SK-N-SH (cell line): ENCODE measurements at regions not wholly inside any gene's neighbourhood (a gene's known extent, or its start where the extent isn't known, plus 50 kb on each side); places are given as distances from the start of the nearest gene placed in this dataset.

Source experiments
- CTCF ChIA-PET: fragments of 300-600, 350-600 bp; formaldehyde crosslinking; extraction: SDS; loops from one replicate; lab custom pipeline; 2021; lab: Yijun Ruan, JAX
- POLR2A ChIA-PET: fragments of 350-600 bp; sonication (Branson Sonifier 250); formaldehyde crosslinking; extraction: SDS; loops from one replicate; lab custom pipeline; 2020; ENCODE audit warnings: antibody characterized with exemption, inconsistent platforms; lab: Yijun Ruan, JAX
- DNase-seq: peaks from one replicate; pipeline ENCODE4 v3.0.0; 2012
- H2AFZ ChIP-seq: fragments of 200-600 bp; sonication (generic); 2 replicates; pipeline ENCODE4 v1.8.1; 2016; ENCODE audit warnings: antibody characterized with exemption, mild to moderate bottlenecking, low read depth
- H3F3A ChIP-seq: fragments of 200-600 bp; sonication (generic); replicated peaks from 2 replicates; pipeline ENCODE3; 2016; ENCODE audit warnings: antibody characterized with exemption, mild to moderate bottlenecking; ENCODE audit not compliant: insufficient read depth
- H3K27ac ChIP-seq, 2 experiments: fragments of 200-500 bp in 1 of 2; fragments of 200-600 bp in 1 of 2; sonication (Bioruptor generic) in 1 of 2; sonication (generic), shearing (Covaris generic) in 1 of 2; 2 replicates each; pipeline versions ENCODE4 v1.5.1 to v1.6.1; 2014 to 2016; ENCODE audit warnings: low read depth in 2 of 2, inconsistent platforms in 1 of 2, low read length in 1 of 2, mild to moderate bottlenecking in 1 of 2, mixed read lengths in 1 of 2
- H3K27me3 ChIP-seq: fragments of 200-600 bp; sonication (generic), shearing (Covaris generic); 2 replicates; pipeline ENCODE4 v1.6.1; 2016; ENCODE audit warnings: mixed run types; ENCODE audit not compliant: insufficient read depth
- H3K36me3 ChIP-seq, 2 experiments: fragments of 200-500 bp in 1 of 2; fragments of 200-600 bp in 1 of 2; sonication (Bioruptor generic) in 1 of 2; sonication (generic) in 1 of 2; replicated peaks in 1 of 2; 2 replicates each; pipeline versions ENCODE3 to v1.5.1; 2014 to 2016; ENCODE audit warnings: low read length in 1 of 2, mild to moderate bottlenecking in 1 of 2; ENCODE audit not compliant: insufficient read depth in 2 of 2, control insufficient read depth in 1 of 2
- H3K4me1 ChIP-seq, 2 experiments: fragments of 200-500 bp in 1 of 2; fragments of 200-600 bp in 1 of 2; sonication (Bioruptor generic) in 1 of 2; sonication (generic), shearing (Covaris generic) in 1 of 2; 2 replicates each; pipeline versions ENCODE4 v1.5.1 to v1.6.1; 2014 to 2016; ENCODE audit warnings: low read depth in 1 of 2, low read length in 1 of 2, mixed run types in 1 of 2; ENCODE audit not compliant: insufficient read depth in 2 of 2, control insufficient read depth in 1 of 2
- H3K4me2 ChIP-seq: fragments of 200-600 bp; sonication (generic), shearing (Covaris generic); 2 replicates; pipeline ENCODE4 v1.6.1; 2017; ENCODE audit warnings: mixed run types
- H3K4me3 ChIP-seq, 2 experiments: fragments of 200-500 bp in 1 of 2; fragments of 200-600 bp in 1 of 2; sonication (Bioruptor generic) in 1 of 2; sonication (generic), shearing (Covaris generic) in 1 of 2; 2 replicates each; pipeline versions ENCODE4 v1.5.1 to v1.8.1; 2014 to 2016; ENCODE audit warnings: low read depth in 2 of 2, inconsistent platforms in 1 of 2, low read length in 1 of 2, mild to moderate bottlenecking in 1 of 2, mixed read lengths in 1 of 2, moderate library complexity in 1 of 2
- H3K79me2 ChIP-seq: fragments of 200-600 bp; sonication (generic); 2 replicates; pipeline ENCODE4 v1.8.1; 2017; ENCODE audit warnings: mild to moderate bottlenecking; ENCODE audit not compliant: insufficient read depth
- H3K9ac ChIP-seq: fragments of 200-600 bp; sonication (generic); 2 replicates; pipeline ENCODE4 v1.6.1; 2017; ENCODE audit warnings: mixed run types
- H3K9me2 ChIP-seq: fragments of 200-600 bp; sonication (generic); 2 replicates; pipeline ENCODE4 v1.6.1; 2017; ENCODE audit warnings: mixed run types
- H3K9me3 ChIP-seq: fragments of 200-600 bp; sonication (generic); 2 replicates; pipeline ENCODE4 v1.6.1; 2017; ENCODE audit warnings: mixed run types, mild to moderate bottlenecking, moderate library complexity
- H4K20me1 ChIP-seq: fragments of 200-600 bp; sonication (generic); 2 replicates; pipeline ENCODE4 v1.6.1; 2017; ENCODE audit warnings: mild to moderate bottlenecking, mixed run types; ENCODE audit not compliant: insufficient read depth
- EP300 ChIP-seq, 2 experiments: IDR thresholded peaks; 2 replicates each; pipeline versions ENCODE4 v1.4.0 to v1.6.1; 2012; ENCODE audit warnings: borderline replicate concordance in 1 of 2, low read depth in 1 of 2, low read length in 1 of 2
- EZH2phosphoT487 ChIP-seq: fragments of 200-600 bp; sonication (generic); IDR thresholded peaks from 2 replicates; pipeline ENCODE4 v1.6.1; 2017; ENCODE audit warnings: low read depth, mixed run types, mild to moderate bottlenecking, antibody characterized with exemption, moderate library complexity, borderline replicate concordance
- FOXJ3 ChIP-seq: sonication (generic); formaldehyde crosslinking; IDR thresholded peaks from 2 replicates; pipeline ENCODE4 v1.5.1; 2020; ENCODE audit warnings: mild to moderate bottlenecking, missing genetic modification reagents
- JUND ChIP-seq: IDR thresholded peaks from 2 replicates; pipeline ENCODE4 v1.4.0; 2012
- MEF2A ChIP-seq: IDR thresholded peaks from 2 replicates; pipeline ENCODE4 v1.4.0; 2012; ENCODE audit warnings: low read depth, borderline replicate concordance
- MXI1 ChIP-seq: IDR thresholded peaks from 2 replicates; pipeline ENCODE4 v1.6.1; 2012; ENCODE audit warnings: mild to moderate bottlenecking, low read depth, low read length, improper control_type of control experiment
- NFIC ChIP-seq: IDR thresholded peaks from 2 replicates; pipeline ENCODE4 v1.4.0; 2012; ENCODE audit warnings: borderline replicate concordance
- RAD21 ChIP-seq: IDR thresholded peaks from 2 replicates; pipeline ENCODE4 v1.6.1; 2012; ENCODE audit warnings: mild to moderate bottlenecking, low read length
- SIN3A ChIP-seq: IDR thresholded peaks from 2 replicates; pipeline ENCODE4 v1.6.1; 2012; ENCODE audit warnings: low read depth, mild to moderate bottlenecking, low read length, moderate library complexity, borderline replicate concordance
- SMC3 ChIP-seq: IDR thresholded peaks from 2 replicates; pipeline ENCODE4 v1.6.1; 2012; ENCODE audit warnings: low read depth, low read length, improper control_type of control experiment
- TCF12 ChIP-seq: IDR thresholded peaks from 2 replicates; pipeline ENCODE4 v1.4.0; 2012
- TEAD4 ChIP-seq: IDR thresholded peaks from 2 replicates; pipeline ENCODE4 v1.4.0; 2012; ENCODE audit warnings: mild to moderate bottlenecking, borderline replicate concordance; ENCODE audit not compliant: insufficient read depth
- YY1 ChIP-seq: IDR thresholded peaks from 2 replicates; pipeline ENCODE4 v1.4.0; 2012; ENCODE audit warnings: low read depth, mild to moderate bottlenecking
- whole genome bisulfite sequencing: methylation state at CpG from one replicate; pipeline ENCODE4 v1.1.6; 2017; ENCODE audit warnings: low lambda C conversion rate; 5-methylcytosine and 5-hydroxymethylcytosine counted together
- TF ChIP-seq, protein P1 (sequence below): IDR thresholded peaks from 2 replicates; pipeline ENCODE4 v1.4.0; 2012; ENCODE audit warnings: low read depth
- TF ChIP-seq, protein P2 (sequence below): fragments of 200-600 bp; sonication (generic); IDR thresholded peaks from 2 replicates; pipeline ENCODE4 v1.6.1; 2017; ENCODE audit warnings: antibody characterized with exemption, mild to moderate bottlenecking, moderate library complexity
- TF ChIP-seq, protein P3 (sequence below): IDR thresholded peaks from 2 replicates; pipeline ENCODE4 v1.4.0; 2012; ENCODE audit warnings: low read depth, borderline replicate concordance

DNA sequence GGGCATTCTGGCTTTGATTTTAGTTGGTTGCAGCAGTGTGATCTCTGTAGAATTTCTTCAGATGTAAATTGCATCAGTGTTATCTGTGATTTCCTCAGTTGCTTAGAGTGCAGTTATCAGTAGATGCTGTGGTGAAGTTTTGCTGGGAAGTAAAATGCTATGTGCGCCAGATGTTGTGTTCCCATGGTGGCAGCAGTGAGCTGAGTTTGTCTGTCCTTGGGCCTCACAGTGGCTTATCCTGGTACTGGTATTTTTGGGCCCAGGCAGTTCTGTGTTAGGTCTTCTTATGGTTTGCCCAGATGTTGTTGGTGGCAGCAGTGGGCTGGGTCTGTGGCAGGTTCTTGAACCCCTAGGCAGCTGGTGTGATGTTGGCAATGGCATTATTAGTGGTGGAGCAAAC is 1242.1 kb downstream of the PLA2G4A start:
- ChIA-PET CTCF (no interaction called here), POLR2A (no interaction called here)
- TF ChIP-seq RAD21: 0 out of 2 replicates have a peak, but pooled peaks have one; percentile 6
- no peak for TF ChIP-seq NFIC
- H3K4me1 ChIP-seq: no peaks in the 10 kb centered on the region
- no peaks in the 10 kb centered on the region for H3K9me2 ChIP-seq
- no peaks in the 10 kb centered on the region for H3K27me3 ChIP-seq
- H3K36me3 ChIP-seq: no peaks in the 10 kb centered on the region
- H4K20me1 ChIP-seq: no peaks in the 10 kb centered on the region
- no peak overlapping the region for H3K9ac ChIP-seq
- H3K4me2 ChIP-seq: no peak overlapping the region
- H3K9me3 ChIP-seq: no peaks in the 10 kb centered on the region; the same call in 1 of the 2 replicates
- H3F3A ChIP-seq: no peaks in the 10 kb centered on the region
- H2AFZ ChIP-seq: no peak overlapping the region
- DNase-seq: no peak
- no peak overlapping the region for H3K4me3 ChIP-seq
- 0% methylated on average over 1 of the region's 1 CpG for WGBS
- H3K27ac ChIP-seq: no peak overlapping the region
- no peaks in the 10 kb centered on the region for H3K79me2 ChIP-seq

DNA sequence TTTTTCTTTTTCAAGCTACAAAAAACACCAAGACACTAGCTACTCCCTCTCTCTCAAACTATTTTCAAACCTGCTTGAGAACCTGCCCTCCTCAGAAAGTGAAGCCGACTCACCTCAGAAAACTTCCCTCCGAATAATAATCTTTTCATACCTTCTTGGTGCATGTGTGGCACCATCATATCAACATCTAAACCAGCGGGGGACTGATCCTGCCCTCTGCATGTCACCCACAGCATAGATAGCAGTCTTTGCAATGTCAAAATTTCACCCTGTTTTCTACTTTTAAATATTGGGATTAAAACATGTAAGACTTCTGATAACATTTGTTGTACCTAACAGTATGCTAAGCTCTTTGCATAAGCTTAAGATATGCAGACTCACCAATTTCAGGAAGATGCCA is 1260.3 kb downstream of the PLA2G4A start:
- Histone ChIP-seq H3K9me2 (no peaks in the 10 kb centered on the region), H3K4me1 (no peaks in the 10 kb centered on the region; a peak in 1 of 4 replicates), H3K27me3 (no peaks in the 10 kb centered on the region), H3K9me3 (0 out of 2 replicates have a peak, but pooled peaks cover 12% of the 10 kb centered on the region), H3K36me3 (no peaks in the 10 kb centered on the region), H3K79me2 (no peaks in the 10 kb centered on the region), H3K27ac (no peak overlapping the region), H3K4me3 (no peak overlapping the region), H3K9ac (no peak overlapping the region), H2AFZ (no peak overlapping the region), H4K20me1 (no peaks in the 10 kb centered on the region)
- POLR2A ChIA-PET: no interaction called here
- TF ChIP-seq, protein P1, sequence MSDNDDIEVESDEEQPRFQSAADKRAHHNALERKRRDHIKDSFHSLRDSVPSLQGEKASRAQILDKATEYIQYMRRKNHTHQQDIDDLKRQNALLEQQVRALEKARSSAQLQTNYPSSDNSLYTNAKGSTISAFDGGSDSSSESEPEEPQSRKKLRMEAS: no peak
- TF ChIP-seq, protein P2, sequence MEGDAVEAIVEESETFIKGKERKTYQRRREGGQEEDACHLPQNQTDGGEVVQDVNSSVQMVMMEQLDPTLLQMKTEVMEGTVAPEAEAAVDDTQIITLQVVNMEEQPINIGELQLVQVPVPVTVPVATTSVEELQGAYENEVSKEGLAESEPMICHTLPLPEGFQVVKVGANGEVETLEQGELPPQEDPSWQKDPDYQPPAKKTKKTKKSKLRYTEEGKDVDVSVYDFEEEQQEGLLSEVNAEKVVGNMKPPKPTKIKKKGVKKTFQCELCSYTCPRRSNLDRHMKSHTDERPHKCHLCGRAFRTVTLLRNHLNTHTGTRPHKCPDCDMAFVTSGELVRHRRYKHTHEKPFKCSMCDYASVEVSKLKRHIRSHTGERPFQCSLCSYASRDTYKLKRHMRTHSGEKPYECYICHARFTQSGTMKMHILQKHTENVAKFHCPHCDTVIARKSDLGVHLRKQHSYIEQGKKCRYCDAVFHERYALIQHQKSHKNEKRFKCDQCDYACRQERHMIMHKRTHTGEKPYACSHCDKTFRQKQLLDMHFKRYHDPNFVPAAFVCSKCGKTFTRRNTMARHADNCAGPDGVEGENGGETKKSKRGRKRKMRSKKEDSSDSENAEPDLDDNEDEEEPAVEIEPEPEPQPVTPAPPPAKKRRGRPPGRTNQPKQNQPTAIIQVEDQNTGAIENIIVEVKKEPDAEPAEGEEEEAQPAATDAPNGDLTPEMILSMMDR: no peak
- TF ChIP-seq, all 33 proteins: peak for 0
- DNase-seq: no peak
- 64% methylated on average over 3 of the region's 3 CpGs for WGBS
- Histone ChIP-seq H3K4me2 (no peak overlapping the region), H3F3A (peaks cover 8% of the 10 kb centered on the region)
- CTCF ChIA-PET: interaction anchor here (0.6 to 1.6 kb wide), 3 partner anchors 12 to 51 kb away, joined by 3 read pairs; no protein-coding TSS in a partner anchor

DNA sequence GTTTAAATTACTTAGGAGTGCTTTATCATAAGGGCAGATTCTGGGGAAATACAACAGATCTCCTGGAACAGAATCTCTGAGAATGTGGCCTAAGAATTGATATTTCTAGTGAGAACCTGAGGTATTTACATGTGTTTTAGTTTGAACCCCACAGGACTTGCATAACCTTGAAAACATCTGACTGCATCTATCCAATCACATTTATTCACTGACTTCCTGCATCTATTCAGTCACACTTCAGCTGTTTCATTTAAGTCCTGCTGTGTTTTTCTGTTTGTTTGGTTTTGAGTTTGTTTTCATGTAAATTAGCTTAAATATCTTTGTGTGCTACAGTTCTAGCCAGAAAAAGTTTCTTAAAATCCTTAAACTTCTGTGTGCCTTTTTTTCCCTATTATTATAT is 1260.7 kb downstream of the PLA2G4A start:
- DNase-seq: no peak
- Histone ChIP-seq H3K27ac (no peak overlapping the region), H4K20me1 (no peaks in the 10 kb centered on the region), H3K4me3 (no peak overlapping the region), H3K27me3 (no peaks in the 10 kb centered on the region), H3K9ac (no peak overlapping the region), H3K4me1 (no peaks in the 10 kb centered on the region; a peak in 1 of 4 replicates), H3K36me3 (no peaks in the 10 kb centered on the region), H3K9me2 (no peaks in the 10 kb centered on the region), H3K79me2 (no peaks in the 10 kb centered on the region), H3F3A (peaks cover 8% of the 10 kb centered on the region), H2AFZ (no peak overlapping the region), H3K4me2 (no peak overlapping the region), H3K9me3 (0 out of 2 replicates have a peak, but pooled peaks cover 12% of the 10 kb centered on the region)
- POLR2A ChIA-PET: no interaction called here
- CTCF ChIA-PET: interaction anchor here (0.6 to 0.9 kb wide), 2 partner anchors 19 to 51 kb away, joined by 3 read pairs; no protein-coding TSS in a partner anchor
- TF ChIP-seq YY1 (no peak), MXI1 (no peak), JUND (no peak), SIN3A (no peak), EP300 (IDR thresholded peaks at IDR 0.05; ENCODE audit: borderline replicate concordance in 1 of 2, low read depth in 1 of 2, low read length in 1 of 2) (no peak), SMC3 (no peak), NFIC (no peak), EZH2phosphoT487 (no peak), TEAD4 (no peak), MEF2A (no peak), TCF12 (no peak), RAD21 (no peak), FOXJ3 (CRISPR knock-in tag) (no peak)
- TF ChIP-seq, protein P2: no peak
- TF ChIP-seq, protein P3, sequence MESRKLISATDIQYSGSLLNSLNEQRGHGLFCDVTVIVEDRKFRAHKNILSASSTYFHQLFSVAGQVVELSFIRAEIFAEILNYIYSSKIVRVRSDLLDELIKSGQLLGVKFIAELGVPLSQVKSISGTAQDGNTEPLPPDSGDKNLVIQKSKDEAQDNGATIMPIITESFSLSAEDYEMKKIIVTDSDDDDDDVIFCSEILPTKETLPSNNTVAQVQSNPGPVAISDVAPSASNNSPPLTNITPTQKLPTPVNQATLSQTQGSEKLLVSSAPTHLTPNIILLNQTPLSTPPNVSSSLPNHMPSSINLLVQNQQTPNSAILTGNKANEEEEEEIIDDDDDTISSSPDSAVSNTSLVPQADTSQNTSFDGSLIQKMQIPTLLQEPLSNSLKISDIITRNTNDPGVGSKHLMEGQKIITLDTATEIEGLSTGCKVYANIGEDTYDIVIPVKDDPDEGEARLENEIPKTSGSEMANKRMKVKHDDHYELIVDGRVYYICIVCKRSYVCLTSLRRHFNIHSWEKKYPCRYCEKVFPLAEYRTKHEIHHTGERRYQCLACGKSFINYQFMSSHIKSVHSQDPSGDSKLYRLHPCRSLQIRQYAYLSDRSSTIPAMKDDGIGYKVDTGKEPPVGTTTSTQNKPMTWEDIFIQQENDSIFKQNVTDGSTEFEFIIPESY: no peak
